GM19438 (cell line): ENCODE measurements at regions not wholly inside any gene's neighbourhood (a gene's known extent, or its start where the extent isn't known, plus 50 kb on each side); places are given as distances from the start of the nearest gene placed in this dataset.
"Not testable (repeated sequence)": the region's sequence is repeated elsewhere in the genome, so short reads cannot be mapped to it uniquely, and the experiment has no call there.

ENCODE experiments used
- ATAC-seq: cut with Tn5 transposase; IDR thresholded peaks from one replicate; pipeline ENCODE4 v1.9.1; 2021; ENCODE audit warnings: low read depth; ENCODE audit not compliant: unreplicated experiment

- no peak for ATAC-seq
Observed at GRCh38 chr4:125262502-125262901, 52.3 kb upstream of the FAT4 start.

DNA sequence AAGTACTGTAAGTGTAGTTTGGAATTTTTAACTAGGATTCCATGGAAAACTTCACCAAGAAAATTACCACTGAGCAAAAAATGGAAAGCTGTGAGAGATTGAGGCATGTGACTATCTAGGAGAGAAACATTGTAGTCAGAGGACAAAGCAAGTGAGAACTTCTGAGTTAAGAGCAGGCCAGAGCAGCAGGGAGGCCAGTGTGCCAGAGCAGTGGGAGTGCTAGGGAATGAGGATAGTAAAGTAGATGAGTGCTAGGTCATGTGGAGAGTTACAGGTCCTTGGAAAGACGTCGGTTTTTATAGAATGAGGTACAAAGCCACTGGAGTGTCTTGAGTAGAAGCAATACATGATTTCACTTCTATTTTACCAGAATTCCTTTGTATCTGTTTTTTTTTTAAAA is 52.7 kb upstream of the FAT4 start:
- no peak for ATAC-seq

- no peak for ATAC-seq
Observed at GRCh38 chr4:125254106-125254505, 60.6 kb upstream of the FAT4 start.

DNA sequence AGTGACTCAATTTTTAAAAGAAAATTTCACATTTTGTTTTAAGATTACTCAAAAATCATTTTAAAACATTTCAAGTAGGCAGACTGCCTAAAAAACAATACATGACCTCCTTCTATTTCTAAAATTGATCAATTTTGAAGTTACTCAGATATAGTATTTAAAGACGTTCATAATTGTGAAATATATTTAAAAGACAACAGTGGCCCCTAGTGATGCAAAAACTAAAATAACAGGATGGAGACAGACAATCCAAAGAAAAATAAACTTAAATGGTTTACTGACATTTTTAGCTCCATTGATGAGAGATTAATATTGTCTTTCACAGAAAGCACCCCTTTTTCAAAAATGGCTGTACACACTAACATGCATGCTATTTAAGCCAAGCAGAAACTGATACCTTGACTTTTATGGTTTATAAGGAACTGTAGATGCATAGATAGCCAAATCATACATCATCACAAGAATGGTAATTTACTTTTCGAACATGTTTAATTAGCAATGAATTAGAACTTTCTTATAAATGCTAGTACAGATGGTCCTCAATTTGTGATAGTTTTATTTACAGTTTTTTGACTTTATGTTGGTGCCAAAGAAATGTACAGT is 69.8 kb upstream of the FAT4 start:
- ATAC-seq: no peak

GRCh38 chr4:125243789-125244397 is 70.9 kb upstream of the FAT4 start:
- ATAC-seq: no peak

GRCh38 chr4:125235971-125236370 is 78.8 kb upstream of the FAT4 start:
- ATAC-seq: no peak

DNA sequence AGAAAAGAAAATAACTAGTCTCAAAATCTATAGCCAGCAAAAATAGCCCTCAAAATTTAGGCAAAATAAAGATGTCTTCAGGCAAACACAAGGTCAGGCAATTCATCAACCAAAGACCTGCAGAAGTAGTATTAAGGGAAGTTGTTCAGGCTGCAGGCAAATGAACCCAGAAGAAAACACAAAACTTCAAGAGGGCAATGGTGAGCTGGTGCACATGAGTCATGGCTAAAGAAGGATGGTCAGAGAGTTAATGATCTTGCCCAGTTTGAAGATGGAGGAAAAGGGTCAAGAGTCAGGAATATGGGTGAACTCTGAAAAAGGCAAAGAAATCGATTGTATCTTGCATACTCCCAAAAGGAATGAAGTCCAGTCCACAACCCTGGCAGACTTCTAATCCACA is 83.1 kb upstream of the FAT4 start:
- no peak for ATAC-seq

- ATAC-seq: no peak
Observed at GRCh38 chr4:125229596-125230058, 85.1 kb upstream of the FAT4 start.

- ATAC-seq: no peak
Observed at GRCh38 chr4:125225806-125226205, 88.9 kb upstream of the FAT4 start.

- no peak for ATAC-seq
Observed at GRCh38 chr4:125200556-125200955, 114.2 kb upstream of the FAT4 start.

DNA sequence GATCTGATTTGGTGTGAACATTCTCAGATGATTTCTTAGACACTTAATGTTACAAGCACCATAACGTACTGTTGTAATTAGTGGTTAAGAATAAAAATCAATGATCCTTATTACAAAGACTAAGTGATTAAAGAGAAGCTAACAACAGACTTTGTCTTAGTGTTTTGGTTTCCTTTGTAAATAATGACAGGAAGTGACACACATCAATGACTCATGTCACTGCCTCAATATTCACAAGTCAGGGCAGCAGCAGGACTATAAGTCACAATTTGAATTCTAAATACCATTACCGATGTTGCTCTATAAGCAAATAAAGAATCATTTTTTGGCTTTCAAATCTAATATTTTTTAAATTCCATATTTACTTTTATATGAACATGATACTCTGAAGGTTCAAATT is 115.8 kb upstream of the FAT4 start:
- ATAC-seq: no peak

DNA sequence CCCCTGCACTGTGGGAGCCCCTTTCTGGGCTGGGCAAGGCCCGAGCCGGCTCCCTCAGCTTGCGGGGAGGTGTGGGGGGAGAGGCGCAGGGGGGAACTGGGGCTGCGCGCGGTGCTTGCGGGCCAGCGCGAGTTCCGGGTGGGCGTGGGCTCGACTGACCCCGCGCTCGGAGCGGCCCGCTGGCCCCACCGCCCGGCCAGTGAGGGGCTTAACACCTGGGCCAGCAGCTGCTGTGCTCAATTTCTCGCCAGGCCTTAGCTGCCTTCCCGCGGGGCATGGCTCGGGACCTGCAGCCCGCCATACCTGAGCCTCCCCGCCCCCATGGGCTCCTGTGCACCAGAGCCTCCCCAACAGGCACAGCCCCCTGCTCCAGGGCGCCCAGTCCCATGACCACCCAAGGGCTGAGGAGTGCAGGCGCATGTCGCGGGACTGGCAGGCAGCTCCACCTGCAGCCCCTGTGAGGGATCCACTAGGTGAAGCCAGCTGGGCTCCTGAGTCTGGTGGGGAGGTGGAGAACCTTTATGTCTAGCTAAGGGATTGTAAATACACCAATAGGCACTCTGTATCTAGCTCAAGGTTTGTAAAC is 122.8 kb upstream of the FAT4 start:
- ATAC-seq: not testable (repeated sequence)

- no peak for ATAC-seq
Observed at GRCh38 chr4:125191232-125191631, 123.5 kb upstream of the FAT4 start.

DNA sequence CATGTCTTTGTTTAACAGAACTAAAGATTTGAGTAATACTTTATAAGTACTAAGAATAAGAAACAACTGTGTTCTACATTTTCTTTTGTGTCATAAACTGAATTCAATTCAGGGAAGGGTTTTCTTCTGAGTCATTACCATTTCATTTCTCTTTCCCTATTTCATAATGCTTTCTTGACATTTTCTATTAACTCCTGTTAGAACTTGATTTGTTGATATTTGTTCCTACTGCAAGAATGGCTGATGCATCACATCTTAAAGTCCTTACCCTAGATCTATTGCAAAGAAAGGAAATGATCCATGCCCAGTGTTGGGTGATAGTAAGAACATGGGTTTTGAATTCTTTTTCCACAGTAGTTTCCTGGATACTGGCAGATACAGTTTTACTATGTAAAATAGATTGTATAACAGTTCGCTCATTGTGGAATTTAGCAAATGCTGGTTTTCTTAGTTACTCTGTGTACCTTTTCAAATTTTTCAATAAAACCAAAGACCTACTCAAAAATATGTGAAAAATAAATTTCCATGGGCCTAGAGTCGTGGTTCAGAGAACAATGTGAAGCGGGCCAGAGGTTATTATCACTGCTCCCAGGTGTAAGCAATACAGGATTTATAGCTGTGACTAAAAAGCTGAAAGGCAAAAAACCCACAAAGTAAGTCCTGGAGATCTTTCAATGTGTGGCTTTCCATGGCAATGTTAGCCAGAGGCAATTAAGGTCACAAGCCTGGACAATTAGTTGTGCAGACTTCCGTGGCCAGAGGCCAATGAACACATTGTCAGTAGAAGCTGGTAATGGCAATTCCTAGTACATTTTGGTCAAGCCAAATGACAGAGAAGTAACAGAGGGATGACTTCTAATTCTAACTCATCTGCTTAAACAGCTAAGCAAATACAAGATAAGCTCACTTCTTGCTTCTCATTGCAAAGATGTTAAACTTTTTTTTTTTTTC is 127.3 kb upstream of the FAT4 start:
- no peak for ATAC-seq

- ATAC-seq: no peak
Observed at GRCh38 chr4:125184116-125184515, 130.6 kb upstream of the FAT4 start.

- ATAC-seq: no peak
Observed at GRCh38 chr4:125181804-125182203, 133.0 kb upstream of the FAT4 start.

- ATAC-seq: no peak
Observed at GRCh38 chr4:125179727-125180126, 135.0 kb upstream of the FAT4 start.

GRCh38 chr4:125169192-125169591 is 145.6 kb upstream of the FAT4 start:
- no peak for ATAC-seq

DNA sequence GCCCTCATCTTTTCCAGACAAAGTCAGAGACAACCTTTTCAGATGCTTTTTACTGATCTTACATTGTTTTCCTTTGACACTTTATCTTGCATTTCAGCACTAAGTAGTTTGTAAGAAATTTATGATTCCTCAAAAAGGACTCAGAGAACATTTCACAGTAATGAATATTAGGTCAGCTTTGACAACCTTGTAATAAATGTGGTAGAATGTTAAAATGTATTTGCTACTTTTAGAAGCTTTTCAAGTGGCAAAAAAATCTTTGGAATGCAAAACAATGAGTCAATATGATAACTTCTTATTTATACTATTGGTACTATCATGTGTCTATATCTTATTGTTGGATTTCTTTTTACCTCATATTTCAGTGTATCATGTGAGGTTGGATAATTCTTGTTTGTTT is 146.2 kb upstream of the FAT4 start:
- ATAC-seq: no peak

- not testable (repeated sequence) for ATAC-seq
Observed at GRCh38 chr4:125166012-125166411, 148.7 kb upstream of the FAT4 start.

DNA sequence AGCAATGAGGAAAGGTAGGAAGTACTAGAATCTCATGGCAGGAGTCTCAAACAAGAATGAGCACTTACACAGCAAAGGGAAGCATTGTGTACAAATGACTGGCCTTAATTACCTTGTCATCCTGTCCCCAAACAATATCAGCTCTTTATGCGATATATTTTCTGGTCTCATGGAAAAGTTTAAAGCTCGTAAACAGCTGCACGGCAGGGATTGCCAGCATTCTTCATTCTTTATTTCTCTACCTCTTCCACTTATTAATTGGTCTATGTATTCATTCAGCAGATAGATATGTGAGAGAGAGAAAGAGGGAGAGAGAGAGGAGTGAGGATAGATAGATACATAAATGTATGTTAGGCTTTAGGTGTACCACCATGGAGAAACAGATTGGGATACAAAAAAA is 155.8 kb upstream of the FAT4 start:
- no peak for ATAC-seq
